ENCODE measurements at regions not wholly inside any gene's neighbourhood (a gene's known extent, or its start where the extent isn't known, plus 50 kb on each side); places are given as distances from the start of the nearest gene placed in this dataset.
"Not testable (repeated sequence)": the region's sequence is repeated elsewhere in the genome, so short reads cannot be mapped to it uniquely, and the experiment has no call there.

DNA sequence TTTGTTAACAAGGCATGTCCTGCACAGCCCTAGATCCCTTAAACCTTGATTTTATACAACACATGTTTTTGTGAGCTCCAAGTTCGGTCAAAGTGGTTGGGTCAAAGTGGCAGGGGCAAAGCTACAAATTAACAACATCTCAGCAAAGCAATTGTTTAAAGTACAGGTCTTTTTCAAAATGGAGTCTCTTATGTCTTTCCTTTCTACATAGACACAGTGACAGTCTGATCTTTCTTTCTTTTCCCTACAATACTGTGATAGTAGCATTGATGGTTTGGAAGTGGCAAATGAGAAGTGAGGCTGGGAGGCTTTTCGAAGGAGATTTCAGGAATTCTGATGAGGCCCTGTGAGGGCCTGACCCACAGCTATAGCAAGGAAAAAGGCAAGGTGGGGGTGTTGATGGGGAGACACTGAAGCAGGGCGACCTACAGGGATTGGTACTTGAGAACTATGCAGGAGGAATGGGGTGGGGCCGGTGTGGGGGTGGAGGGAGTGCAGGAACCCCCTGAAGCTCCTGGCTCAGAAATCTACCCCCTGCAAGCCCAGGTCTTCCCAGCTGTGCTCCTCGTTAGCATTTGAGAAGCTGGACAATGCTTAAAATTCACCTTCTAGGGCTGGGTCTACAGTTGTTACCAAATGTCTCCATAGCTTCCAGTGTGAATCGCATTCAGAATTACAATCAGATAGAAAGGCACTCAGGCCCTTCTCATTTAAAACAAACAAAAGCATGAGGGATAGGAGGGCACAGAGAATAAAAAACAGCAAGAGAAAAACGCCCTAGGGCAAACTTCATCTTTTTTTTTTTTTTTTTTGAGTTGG is 102.6 kb upstream of the PPM1J start:
- no peak for DNase-seq

DNA sequence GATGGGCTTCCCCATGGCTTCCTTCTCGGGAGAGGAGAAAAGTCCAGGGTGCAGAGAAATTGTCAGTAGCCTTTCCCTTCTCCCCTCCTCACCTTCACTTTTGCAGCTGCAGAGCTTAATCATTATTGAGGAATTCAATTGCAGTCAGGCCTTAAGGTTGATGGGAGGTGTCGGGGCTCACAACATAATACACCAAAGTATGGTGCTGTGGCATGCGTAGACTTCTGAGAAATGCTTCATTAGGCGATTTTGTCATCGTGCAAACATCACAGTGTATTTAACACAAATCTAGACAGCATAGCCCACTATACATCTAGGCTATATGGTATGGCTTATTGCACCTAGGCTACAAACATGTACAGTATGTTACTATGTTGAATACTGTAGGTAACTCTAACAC is 100.2 kb upstream of the PPM1J start:
- DNase-seq, result no peak

DNA sequence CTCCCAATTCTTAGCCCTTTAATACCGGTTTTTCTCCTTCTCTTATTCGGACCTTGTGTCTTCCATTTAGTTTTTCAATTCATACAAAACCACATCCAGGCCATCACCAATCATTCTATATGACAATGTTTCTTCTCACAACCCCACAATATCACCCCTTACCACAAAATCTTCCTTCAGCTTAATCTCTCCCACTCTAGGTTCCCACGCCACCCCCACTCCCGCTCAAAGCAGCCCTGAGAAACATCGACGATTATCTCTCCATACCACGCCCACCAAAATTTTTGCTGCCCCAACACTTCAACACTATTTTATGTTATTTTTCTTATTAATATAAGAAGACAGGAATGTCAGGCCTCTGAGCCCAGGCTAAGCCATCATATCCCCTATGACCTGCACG is 99.5 kb upstream of the PPM1J start:
- not testable (repeated sequence) for DNase-seq

DNA sequence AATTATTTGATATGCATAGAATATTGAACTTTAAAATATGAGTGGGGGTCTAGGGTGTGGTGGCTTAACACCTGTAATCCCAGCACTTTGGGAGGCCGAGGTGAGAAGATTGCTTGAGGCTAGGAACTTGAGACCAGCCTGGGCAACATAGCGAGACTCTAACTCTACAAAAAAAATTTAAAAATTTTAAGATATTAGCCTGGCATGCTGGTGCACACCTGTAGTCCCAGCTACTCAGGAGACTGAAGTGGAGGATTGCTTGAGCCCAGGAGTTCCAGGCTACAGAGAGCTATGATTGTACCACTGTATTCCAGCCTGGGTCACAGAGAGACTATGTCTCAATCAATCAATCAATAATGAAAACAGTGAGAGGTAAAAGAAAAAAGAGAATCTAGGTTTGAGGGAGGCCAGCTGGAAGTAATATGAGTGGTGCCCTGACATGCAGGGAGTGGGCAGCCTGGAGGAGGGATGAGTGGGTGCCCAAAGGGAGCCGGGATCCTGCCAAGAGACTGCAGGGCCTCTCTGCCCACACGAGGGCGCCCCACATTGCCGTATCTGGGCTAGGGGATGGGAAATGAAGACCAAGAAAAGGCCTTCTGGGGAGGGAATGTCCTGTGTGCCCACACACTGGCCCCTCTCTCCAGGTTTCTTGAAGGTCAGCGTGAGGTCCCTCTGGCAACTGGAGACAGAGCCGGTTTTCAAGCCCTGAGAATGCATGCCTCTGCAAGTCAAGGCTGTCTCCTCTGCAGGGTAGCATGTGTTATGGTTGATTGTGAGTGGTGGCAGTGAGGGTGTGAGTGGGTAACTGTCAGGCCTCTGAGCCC is 93.9 kb upstream of the PPM1J start:
- peak; percentile 22 for DNase-seq

DNA sequence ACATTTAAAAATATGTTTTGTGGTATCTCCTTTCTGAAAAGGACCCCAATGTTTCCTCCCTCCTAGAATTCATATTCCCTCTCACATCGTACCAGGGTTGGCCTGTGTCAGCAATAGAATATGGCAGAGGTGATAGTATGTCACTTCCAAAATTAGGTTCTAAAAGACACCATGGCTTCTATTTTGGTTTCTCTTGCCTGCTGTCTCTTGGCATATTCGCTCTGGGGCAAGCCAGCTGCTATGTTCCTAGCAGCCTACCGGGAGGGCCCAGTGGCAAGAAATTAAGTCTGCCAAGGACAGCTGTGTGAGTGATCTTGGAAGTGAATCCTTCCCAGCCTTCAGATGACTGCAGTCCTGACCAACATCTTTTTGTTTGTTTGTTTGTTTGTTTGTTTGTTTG is 92.9 kb upstream of the PPM1J start:
- no peak for DNase-seq

DNA sequence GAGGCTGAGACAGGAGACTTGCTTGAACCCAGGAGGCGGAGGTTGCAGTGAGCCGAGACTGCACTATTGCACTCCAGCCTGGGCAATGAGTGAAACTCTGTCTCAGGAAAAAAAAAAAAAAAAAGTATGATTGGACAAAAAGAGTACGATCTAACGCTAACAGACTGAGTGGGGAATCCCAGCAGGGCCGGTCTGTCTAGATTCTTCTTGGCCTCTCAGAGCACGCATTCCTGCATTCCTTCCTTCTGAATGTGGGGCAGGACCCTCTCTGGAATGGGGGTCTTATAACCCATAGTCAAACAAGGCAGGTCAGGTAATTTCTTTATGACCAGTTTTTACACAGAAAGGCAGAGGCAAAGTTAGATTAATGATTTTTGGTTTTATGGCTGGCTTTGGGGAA is 92.0 kb upstream of the PPM1J start:
- DNase-seq, result no peak

DNA sequence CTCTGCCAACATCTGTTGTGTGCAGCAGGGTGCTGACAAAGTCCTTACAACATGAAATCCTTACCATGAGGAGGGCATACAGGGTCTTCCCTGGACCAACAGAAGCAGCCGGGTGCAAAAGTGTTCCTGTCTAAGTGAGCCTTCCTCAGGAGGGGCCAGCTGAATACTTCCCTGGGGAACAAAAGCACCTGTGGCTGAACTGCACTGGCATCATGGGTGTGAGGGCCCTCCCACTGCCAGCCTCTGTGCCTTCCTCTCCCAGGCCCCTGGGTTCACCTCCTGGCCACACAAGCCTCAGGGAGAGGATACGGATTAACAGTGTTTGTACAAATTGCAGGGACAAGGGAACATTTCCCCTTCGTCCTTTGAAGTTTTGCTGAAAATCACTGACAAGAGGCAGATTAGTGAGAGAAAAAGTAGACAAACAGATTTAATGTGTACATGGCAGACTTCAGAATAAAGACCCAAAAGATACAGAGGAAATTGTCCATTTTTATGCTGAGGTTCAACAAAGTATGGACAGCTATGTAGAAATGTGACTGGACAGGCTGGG is 91.0 kb upstream of the PPM1J start:
- DNase-seq, result no peak

DNA sequence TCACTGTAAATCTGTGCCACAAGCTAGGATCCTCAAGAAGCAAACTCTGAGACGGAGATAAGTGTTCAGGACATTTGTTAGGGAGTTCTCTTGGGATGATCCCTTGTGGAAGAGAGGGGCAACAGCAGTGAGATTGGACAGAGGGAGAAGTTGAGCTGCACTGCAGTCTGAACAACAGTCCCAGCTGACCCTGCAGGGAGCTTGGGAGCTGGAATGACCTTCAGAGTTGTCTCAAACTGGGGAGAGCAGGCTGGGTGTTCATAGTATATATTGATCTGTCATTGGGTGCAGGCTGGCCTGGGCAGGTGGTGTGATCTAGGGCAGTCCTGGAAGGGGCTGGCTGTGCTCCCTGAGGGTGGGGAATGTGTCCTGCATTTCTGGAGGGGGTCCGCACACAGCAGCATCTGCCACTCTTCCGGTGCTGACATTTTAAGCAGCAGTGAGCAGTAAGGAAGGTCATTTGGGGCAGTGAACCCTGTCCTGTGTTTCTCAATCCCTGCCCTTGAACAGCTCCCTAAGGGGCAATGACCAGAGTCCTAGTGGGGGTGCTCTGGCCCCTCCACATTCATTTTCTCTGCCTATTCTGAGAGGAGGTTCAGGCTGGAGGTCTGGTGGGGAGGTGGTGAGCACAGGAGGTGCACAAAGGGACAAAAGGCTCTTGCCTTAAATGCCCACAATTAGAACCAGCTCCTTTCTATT is 90.2 kb upstream of the PPM1J start:
- DNase-seq, result no peak

DNA sequence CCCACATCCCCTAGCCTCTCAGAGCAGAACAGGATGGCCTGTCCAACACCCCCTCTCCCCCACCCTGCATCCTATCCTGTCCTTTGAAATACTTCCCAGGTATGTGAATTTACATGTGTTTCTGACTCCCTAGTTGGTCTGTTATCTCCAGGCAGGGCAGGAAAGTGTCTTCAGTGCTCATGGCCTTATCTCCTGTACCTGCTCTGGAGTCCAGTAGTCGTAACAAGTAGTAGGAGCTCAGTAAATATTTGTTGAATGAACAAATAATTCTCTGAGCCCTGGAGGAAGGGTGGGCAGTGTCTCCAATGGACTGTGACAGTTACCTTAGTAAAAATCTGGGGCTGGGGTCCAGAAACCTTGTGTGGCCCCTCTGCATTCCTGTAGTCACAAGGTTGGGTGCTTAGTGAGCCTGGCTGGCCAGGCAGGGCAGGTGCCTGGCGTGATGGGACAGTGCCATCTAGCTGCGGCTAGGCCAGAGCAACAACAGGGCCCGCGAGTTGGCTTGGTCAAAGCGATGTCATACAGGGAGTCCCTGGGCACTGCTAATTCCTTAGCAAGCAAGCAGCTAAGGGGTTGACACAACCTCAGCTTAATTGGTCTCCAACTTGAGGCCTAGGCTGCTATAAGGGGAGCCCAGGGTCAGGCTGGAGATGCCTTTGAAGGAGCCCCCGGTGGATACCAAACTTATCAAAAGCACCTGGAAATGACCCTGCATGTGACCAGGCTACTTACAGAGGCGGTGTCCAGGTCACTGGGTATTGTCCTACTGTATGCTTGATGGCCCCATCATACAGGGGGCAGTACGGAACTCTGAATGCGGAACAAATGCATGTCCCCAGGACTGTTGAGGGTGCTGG is 89.0 kb upstream of the PPM1J start:
- DNase-seq, result peak; percentile 14

DNA sequence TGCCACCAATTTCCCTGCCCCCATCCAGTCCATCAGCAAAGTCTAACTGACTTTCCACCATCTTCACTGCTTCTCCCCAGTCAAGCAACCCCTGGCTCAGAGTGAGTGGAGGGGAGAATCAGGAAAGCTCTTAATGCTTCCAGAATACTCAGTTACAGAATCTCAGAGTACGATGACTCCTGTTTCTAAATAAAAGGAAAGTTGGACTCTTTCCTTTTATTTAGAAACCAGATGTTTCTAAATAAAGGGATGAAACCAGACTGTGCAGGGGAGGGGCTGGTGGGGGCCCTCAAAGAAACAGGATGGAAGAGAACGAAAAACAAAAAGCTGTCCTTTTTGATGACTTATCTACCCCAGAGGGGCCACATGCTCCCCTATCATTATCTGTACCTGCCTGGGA is 85.2 kb upstream of the PPM1J start:
- DNase-seq, result no peak

DNA sequence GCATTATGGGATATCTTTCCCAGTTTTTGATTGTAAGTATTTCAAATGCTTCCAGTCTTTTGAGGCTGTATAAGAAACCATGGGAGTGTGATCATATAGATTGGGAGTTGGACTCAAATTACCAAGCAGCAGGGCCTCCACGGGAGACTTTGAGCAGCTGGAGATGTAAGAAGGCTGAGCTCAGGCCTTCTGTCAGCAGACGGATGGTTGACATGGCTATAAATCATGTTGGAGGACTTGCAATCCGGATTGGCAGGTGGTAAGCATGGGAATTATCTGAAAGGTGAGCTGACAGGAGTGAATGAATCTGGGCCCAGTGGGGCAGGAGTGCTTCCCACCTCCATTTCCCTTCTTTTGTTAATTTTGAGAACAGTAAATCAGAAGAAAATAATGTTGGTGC is 83.2 kb upstream of the PPM1J start:
- no peak for DNase-seq

DNA sequence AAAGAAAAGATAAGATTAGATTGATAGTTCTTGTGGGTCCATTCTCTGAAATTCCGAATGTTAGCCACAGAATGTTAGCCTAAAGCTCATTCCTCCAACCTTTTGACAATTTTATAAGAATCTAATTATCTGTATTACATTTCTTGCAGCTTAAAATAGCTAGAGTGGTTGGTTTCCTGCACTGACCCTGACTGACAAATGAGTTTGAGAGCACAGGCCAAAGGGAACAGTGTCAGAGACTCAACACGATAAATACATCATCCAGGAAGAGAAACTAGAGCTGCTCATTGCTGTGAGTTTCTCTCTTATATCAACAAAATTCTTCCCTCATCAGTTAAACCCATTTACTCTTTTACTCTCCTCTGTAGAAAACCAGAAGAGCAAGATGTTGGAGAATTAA is 82.1 kb upstream of the PPM1J start:
- no peak for DNase-seq

DNA sequence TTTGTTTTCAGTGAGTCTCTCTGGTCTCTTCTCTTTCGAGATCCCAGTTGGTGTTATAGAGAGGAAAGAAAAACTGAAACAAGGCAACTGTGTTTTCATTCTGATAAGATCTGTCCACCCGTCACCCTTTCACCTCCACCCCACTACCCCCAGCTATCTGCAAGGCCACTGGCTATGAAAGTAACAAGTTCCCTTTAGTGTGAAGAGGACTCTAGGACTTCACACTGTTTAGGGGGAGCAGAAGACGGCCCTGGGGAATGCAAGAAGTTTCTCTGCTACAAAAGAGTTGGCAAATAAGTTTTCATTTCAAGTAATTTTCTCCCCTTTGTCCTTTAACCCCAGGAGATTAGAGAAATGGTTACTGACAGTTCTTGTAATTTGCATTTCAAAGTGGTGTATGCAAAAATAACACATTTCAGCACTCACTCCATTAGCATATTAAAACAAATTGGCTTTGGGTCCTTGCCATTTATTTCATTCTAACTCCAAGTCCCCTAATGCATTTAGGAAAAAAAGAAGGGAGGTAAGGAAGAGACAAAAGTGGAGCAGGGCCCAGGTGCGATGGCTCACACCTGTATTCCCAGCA is 79.6 kb upstream of the PPM1J start:
- no peak for DNase-seq

DNA sequence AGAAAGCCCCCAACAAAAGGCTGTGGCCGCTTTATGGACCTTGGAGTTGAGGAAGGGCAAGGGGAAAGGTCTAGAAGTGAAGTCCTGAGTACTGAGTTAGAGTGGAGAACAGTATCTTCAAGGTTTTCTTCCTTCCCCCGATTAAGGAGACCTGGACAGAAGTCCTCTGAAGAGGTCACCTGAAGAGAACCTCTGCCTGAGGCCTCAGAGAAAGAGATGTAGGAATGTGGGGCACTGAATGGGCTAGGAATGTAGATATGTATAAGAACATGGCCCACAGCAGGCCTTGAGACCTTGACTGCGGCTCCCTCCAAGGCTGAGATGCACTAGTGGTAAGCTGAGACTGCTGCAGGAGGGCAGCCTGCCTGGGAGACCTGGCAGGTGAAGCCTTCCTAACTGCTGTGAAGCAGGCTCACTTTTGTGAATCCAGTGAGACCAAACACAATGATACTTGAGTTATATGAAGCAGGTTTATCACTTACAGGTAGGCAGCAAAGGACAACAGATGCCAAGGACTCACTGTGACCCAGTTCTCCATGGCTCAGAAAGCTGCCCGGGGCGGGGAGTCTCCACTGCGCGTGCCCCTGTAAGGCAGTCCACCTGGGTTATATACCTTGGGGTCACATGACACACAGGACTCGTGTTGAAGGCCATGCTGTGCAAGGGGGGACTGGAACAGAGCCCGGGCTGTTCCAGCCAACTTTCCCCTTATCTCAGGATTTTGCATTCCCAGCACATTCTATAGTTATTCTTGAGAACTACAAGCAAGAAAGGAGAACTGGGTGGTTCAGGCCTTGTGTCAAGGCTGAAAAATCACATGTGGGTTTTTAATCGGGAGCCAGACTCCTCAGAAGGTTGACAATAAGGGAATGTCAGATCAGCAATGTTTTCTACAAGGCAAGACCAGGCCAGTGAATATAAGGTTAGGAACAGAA is 78.8 kb upstream of the PPM1J start:
- no peak for DNase-seq

DNA sequence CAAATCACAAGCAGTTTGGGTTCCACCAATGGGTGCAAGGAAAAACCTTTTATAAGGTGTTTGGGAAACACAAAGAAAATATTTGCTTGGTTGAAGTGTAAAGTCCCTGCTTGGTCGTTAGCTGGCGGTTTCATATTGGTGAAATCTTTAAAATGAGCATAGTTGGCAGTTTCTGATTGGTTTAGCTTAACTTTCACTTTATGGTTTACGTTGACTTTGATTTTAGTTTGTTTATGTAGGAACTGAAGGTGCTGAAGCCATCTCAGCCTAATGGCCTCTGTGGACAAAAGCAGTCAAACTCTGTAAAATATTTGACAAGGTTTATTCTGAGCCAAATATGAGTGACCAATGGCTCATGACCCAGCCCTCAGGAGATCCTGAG is 76.6 kb upstream of the PPM1J start:
- no peak for DNase-seq

DNA sequence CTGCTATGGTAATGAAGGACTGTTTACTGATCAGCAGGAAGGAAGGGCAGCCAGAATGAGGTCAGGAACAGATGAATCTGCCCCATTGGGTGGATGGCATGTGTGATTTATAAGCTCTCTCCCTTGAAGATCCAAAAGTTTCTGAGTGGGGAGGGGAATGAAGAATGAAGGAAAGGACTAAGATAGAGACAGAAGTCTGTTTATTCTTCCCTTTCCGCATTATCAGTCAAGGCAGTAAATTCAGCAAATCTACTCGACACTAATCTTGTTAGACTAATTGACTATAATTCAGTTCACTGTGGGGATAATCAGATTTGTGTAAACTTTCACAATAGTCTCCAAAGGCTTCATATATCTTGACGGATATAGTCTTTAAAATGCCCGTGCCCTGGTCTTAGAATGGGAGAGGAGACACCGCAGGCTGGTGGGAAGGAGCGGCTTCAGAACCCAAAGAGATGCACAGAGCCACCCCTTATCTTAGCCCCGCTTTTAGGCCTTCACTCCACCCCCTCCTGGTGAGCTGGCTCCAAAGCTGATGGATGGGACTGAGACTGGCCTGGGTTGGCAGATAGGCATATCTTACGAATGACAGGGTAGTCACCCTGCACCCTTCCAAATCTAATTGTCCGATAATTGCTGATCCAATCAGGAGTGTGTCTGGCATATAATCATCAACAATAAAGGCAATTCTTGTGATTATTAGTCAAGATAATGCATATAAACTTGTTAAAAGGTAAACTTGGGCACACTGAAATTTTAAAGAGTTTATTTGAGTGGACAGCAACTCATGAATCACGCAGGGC is 76.0 kb upstream of the PPM1J start:
- no peak for DNase-seq

DNA sequence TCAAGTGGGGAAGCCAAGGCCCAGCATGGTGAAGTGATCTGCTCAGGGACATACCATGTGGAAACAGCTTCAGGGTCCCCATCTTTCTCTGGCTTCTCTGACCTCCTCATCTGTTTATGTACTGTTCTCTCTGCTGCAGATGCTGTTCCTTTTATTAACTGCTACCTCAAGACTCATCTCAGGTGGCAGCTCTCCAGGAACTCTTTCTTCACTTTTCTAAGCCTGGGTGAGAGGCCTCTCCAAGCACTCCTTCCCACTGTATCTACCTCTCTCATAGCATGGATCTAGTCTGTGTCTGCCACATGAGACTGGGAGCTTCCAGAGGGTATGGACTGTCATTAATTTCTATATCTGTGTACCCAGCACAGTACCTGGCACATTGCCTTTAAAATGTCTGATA is 73.4 kb upstream of the PPM1J start:
- no peak for DNase-seq

DNA sequence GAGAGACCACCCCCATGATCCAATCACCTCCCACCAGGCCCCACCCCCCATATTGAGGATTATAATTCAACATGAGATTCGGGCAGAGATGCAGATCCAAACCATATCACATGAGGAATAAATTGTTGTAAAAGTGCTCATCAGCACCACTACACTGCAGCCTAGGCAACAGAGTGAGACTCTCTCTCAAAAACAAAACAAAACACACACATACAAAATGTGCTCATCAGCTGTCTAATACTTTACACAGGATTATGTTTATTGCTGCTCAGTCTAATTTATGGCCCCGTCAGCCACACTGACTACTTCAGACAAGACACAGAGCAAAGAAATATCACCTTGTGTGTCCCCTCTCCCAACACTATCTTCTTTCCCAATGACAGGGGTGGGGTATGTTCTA is 72.9 kb upstream of the PPM1J start:
- DNase-seq, result no peak

DNA sequence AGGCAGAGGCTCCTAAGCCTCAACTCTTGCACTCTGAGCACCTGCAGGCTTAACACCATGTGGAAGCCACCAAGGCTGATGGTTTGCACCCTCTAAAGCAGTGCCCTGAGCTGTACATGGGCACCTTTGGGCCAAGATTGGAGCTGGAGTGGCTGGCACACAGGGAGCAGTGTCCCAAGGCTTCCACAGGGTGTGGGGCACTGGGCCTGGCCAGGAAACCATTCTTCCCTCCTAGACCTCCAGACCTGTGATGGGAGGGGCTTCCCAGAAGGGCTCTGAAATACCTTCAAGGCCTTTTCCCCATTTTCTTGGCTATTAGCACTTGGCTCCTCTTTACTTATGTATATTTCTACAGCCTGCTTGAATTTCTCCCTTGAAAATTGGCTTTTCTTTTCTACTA is 67.9 kb upstream of the PPM1J start:
- no peak for DNase-seq
